ENCODE measurements at regions not wholly inside any gene's neighbourhood (a gene's known extent, or its start where the extent isn't known, plus 50 kb on each side); places are given as distances from the start of the nearest gene placed in this dataset.

DNA sequence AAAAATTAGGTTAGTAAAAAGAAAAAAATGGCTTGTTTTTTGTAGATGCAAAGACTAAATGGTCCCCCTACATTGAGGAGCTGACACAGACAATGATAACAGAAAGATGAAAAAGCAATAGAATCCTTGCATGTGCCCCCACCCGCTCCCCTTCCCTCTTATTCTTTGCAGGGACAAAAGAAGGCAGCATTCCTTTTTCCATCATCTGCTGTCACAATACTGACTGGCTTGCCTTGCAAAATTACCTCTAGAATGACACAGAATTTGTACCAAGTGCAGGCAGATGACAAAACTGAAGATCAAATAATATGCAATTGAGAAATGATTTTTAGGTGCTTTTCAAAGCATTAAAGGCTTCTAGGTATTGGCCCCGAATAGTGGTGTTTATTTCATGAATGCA, 153.1 kb upstream of the AGA start:
- H3K4me3 ChIP-seq (ENCODE audit: low read length): no peak overlapping the region
- TF ChIP-seq, protein P1, sequence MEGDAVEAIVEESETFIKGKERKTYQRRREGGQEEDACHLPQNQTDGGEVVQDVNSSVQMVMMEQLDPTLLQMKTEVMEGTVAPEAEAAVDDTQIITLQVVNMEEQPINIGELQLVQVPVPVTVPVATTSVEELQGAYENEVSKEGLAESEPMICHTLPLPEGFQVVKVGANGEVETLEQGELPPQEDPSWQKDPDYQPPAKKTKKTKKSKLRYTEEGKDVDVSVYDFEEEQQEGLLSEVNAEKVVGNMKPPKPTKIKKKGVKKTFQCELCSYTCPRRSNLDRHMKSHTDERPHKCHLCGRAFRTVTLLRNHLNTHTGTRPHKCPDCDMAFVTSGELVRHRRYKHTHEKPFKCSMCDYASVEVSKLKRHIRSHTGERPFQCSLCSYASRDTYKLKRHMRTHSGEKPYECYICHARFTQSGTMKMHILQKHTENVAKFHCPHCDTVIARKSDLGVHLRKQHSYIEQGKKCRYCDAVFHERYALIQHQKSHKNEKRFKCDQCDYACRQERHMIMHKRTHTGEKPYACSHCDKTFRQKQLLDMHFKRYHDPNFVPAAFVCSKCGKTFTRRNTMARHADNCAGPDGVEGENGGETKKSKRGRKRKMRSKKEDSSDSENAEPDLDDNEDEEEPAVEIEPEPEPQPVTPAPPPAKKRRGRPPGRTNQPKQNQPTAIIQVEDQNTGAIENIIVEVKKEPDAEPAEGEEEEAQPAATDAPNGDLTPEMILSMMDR (conservative IDR thresholded peaks at IDR 0.05; ENCODE audit: low read length): no peak
- DNase-seq (ENCODE audit: low read depth): no peak

DNA sequence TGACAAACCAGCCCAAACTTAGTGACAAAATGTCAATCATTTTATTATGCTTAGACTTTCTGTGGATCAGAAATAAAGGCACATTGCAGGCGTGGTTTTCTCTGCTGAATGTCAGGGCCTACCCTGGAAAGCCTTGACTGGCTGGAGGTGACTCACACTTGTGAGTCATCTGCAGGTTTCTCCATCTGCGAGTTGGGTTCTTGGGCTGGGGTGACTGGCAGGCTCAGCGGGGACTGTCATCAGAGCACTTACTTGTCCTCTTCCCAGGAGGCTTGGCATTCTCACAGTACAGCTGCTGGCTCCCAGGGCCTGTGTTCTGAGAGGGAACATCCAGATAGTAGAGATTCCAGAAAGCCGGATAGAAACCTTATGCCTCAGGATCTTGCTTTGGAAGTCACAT, 153.8 kb upstream of the AGA start:
- TF ChIP-seq, protein P1 (conservative IDR thresholded peaks at IDR 0.05; ENCODE audit: low read length): no peak
- H3K4me3 ChIP-seq (ENCODE audit: low read length): no peak overlapping the region
- DNase-seq (ENCODE audit: low read depth): peak; percentile 61

DNA sequence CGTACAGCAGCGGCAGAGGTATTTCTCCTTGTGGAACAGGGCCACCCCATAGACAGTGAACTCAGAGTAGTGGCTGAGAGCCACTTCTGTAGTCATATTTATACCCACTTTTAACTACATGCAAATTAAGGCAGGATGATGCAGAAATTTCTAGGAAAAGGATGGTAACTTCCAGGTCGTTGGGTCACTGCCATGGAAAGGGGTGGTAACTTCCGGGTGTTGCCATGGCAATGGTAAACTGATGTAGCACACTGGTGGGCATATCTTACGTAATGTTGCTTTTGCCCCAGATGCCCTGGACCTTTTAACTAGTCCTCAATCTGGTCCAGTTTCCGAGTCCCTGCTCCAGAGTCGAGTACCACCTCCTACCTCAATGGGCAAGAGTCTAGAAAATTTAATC, 154.8 kb upstream of the AGA start:
- no peak overlapping the region for H3K4me3 ChIP-seq (ENCODE audit: low read length)
- TF ChIP-seq, protein P1 (conservative IDR thresholded peaks at IDR 0.05; ENCODE audit: low read length): no peak
- DNase-seq (ENCODE audit: low read depth): no peak

DNA sequence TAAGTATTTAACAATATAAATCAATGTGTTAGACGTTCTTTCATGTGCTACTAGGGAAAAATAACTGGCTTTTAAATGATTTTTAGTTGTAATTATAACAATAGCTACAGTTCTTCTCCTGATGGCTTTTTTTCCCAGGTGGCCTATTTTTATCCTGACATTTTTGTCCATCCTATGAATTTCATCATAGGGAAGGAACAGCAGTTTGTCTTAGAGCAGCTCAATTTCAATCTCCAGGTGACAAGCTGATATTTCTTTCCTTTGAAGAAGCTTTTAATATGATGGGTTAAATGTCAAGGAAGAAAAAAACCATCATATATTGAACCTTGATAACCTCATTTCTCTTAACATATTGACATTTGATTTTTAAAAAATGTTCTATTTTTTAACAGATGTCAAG, 163.0 kb upstream of the AGA start:
- no peak for DNase-seq (ENCODE audit: low read depth)
- H3K4me3 ChIP-seq (ENCODE audit: low read length): no peak overlapping the region
- TF ChIP-seq, protein P1 (conservative IDR thresholded peaks at IDR 0.05; ENCODE audit: low read length): no peak

DNA sequence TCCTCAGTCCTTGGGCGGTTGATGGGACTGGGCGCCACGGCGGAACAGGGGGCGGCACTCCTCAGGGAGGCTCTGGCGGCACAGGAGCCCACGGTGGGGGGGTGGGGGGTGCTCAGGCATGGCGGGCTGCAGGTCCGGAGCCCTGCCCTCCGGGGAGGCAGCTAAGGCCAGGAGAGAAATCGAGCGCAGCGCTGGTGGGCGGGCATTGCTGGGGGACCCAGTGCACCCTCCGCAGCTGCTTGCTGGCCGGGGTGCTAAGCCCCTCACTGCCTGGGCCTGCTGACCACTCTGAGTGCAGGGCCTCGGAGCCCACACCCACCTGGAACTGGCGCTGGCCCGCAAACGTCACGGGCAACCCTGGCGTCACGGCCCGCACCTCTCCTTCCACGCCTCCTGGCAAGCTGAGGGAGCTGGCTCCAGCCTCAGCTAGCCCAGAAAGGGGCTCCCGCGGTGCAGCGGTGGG, 164.9 kb upstream of the AGA start:
- no peak overlapping the region for H3K4me3 ChIP-seq (ENCODE audit: low read length)
- DNase-seq (ENCODE audit: low read depth): no peak
- TF ChIP-seq, protein P1 (conservative IDR thresholded peaks at IDR 0.05; ENCODE audit: low read length): no peak

DNA sequence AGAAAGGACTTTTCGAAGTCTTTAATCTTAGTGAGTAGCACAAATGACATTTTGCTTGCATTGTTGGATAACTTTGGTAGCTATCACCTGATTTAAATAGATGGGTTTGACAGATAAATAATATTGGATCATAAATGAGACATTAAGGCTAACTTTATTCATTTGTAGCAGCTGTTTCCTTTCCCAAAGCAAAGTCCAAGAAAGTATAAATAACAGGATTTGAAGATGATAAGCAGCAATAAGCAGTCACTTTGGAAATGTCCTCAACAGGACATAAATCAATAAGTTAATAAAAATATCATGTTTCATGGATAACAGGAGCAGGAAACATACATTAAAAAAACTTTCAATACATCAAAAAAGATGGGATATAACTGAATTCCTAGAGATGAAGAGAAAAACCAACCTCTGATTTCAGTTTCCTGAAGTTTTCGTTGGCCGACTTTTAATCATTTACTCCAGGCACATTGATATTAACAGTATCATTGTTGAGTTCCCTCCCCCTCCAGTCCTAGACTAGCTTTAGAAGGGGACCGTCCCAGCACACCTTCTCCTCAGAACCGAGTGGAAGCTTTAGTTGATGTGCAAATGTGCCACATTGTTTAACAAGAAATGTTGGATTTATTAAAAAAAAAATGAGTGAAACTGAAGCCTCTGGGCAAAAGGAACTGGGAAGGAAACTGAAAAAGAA, 169.9 kb upstream of the AGA start:
- H3K4me3 ChIP-seq (ENCODE audit: low read length): no peak overlapping the region
- DNase-seq (ENCODE audit: low read depth): no peak
- TF ChIP-seq, protein P1 (conservative IDR thresholded peaks at IDR 0.05; ENCODE audit: low read length): no peak

DNA sequence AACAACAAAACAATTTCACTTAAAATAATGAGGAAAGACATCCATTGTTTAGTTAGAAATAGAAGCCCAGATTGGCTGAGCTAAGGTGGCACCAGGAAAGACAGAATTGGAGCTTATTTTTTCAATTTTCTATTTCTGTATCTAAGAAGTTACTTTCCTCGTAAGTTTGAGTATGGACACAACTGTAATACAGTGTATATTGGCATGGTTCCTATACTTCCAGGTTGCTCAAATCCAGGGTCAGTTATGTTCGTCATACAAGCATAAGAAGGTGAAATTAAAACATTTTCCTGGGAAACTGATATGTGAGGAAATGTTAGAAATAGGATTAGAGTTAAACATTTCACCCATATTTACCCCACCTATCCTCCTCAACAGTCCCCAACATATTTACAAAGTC, 170.4 kb upstream of the AGA start:
- no peak overlapping the region for H3K4me3 ChIP-seq (ENCODE audit: low read length)
- TF ChIP-seq, protein P1 (conservative IDR thresholded peaks at IDR 0.05; ENCODE audit: low read length): no peak
- no peak for DNase-seq (ENCODE audit: low read depth)
